ENCODE measurements at regions not wholly inside any gene's neighbourhood (a gene's known extent, or its start where the extent isn't known, plus 50 kb on each side); places are given as distances from the start of the nearest gene placed in this dataset.
"Not testable (repeated sequence)": the region's sequence is repeated elsewhere in the genome, so short reads cannot be mapped to it uniquely, and the experiment has no call there.

DNA sequence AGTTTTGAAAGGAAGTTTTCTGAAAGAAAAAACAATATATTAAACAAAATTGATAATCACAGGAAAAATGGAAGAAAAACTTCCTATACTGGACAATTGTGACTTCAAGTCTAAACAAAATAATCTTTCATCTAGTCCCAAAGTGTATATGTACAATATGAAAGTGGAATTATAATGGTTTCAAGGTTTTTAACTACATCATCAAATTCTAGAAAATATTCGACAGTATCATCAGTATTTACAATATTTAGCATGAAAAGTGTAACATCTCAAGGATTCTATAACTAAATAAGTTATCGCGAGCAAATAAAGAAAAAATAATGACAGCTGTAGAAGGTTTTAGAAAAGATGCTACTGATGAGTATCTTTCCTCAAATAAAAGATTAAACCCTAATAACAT, 310.9 kb upstream of the LRFN5 start:
- DNase-seq (ENCODE audit: low read depth in 3 of 3) = no peak

GRCh38 chr14:41289025-41289424, 317.7 kb upstream of the LRFN5 start:
- DNase-seq (ENCODE audit: low read depth in 3 of 3) = no peak

DNA sequence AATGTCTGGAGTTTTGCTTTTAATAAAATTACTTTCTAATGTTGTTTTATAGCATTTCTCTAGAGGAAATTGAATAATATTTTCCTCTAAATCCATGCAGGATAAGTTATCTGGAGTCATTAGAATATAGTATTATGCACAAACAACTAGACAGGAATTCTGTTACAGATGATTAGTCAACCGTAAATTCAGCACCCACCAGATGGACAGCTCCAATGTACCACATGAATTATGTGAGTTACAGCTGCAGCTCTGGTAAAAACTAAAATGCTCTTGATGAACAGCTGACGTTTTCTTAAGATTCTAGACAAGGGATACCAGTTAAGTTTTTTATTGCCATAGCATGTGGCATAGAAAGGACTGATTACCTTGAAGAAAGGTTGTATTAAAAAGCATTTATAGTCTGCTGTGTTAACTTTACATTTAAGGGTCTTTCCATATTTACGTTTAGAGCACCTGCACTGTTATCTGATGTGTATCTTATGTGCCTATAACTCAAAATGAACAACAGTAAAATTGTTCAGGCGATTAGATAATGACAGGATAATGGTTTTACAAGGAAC, 321.4 kb upstream of the LRFN5 start:
- no peak for DNase-seq (ENCODE audit: low read depth in 3 of 3)

- no peak for DNase-seq (ENCODE audit: low read depth in 3 of 3)
Measured at GRCh38 chr14:41280745-41281144, 325.9 kb upstream of the LRFN5 start.

DNA sequence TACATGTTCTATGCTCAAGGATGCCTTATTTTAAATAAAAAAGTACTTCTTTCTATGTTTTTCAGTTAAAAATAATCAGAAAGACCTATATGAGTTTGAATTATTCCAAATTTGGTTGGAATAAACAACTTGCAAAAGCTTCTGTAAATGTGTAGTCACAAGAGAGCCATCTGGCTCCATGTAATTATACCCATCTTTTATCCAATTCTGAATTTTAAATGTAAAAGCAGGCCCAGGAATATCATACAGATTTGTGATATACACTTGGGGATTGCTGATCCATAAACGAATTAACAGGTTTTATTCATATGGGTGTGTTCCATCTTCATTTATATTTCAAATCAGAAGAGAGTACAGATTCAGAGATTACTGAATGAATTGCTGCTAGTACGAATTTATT, 329.2 kb upstream of the LRFN5 start:
- DNase-seq (ENCODE audit: low read depth in 3 of 3) = no peak

DNA sequence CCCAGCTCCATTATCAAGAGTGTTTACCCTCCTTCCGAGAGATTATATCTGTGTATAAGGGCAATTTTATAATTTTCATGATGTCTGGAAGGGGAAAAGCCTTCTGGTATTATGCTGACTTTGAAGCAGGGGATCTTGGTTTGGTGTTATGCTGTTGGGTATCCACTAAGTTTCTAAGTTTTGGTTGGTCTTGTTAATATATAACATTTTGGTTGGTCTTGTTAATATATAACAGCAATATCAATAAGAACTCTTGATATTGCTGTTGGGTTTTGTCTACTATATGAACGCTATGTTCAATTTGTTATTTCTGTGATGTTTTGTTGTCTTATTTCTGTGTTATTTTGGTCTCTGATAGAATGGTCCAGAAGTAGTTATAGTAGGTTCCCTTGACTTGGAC, 349.2 kb upstream of the LRFN5 start:
- no peak for DNase-seq (ENCODE audit: low read depth in 3 of 3)

GRCh38 chr14:41235466-41235865, 371.2 kb upstream of the LRFN5 start:
- no peak for DNase-seq (ENCODE audit: low read depth in 3 of 3)

GRCh38 chr14:41230683-41231082, 376.0 kb upstream of the LRFN5 start:
- DNase-seq (ENCODE audit: low read depth in 3 of 3) = no peak

- no peak for DNase-seq (ENCODE audit: low read depth in 3 of 3)
Measured at GRCh38 chr14:41229824-41230223, 376.9 kb upstream of the LRFN5 start.

GRCh38 chr14:41225433-41225832, 381.2 kb upstream of the LRFN5 start:
- DNase-seq (ENCODE audit: low read depth in 3 of 3) = no peak

GRCh38 chr14:41222581-41222980, 384.1 kb upstream of the LRFN5 start:
- no peak for DNase-seq (ENCODE audit: low read depth in 3 of 3)

DNA sequence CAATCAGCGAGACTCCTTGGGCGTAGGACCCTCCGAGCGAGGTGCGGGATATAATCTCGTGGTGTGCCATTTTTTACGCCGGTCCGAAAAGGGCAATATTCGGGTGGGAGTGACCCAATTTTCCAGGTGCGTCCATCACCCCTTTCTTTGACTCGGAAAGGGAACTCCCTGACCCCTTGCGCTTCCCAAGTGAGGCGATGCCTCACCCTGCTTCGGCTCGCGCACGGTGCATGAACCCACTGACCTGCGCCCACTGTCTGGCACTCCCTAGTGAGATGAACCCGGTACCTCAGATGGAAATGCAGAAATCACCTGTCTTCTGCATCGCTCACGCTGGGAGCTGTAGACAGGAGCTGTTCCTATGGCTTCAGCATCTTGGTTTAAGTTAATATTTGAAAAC, 391.7 kb upstream of the LRFN5 start:
- DNase-seq (ENCODE audit: low read depth in 3 of 3) = not testable (repeated sequence)

DNA sequence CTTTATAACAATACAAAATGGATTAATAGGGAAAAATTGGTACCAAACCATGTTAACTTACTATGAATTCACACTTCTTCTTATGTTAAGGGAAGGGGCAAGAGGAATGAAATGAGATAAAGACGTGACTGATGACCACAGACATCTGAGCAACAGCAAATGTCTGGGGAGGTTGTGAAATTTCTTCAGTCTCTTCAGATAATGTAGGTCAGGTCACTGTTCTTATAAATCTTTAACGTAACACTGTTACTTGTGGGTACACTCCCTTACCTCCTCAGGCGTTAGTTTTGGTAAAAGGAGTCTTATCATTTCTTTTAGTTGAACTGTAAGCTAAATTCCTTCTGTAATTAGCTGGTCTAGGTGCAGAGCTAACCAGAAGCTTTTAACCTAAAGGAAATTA, 405.0 kb upstream of the LRFN5 start:
- no peak for DNase-seq (ENCODE audit: low read depth in 3 of 3)

GRCh38 chr14:41187868-41188267, 418.8 kb upstream of the LRFN5 start:
- DNase-seq (ENCODE audit: low read depth in 3 of 3) = no peak

GRCh38 chr14:41171045-41171444, 435.6 kb upstream of the LRFN5 start:
- DNase-seq (ENCODE audit: low read depth in 3 of 3) = no peak

- DNase-seq (ENCODE audit: low read depth in 3 of 3) = no peak
Measured at GRCh38 chr14:41167040-41167439, 439.6 kb upstream of the LRFN5 start.

DNA sequence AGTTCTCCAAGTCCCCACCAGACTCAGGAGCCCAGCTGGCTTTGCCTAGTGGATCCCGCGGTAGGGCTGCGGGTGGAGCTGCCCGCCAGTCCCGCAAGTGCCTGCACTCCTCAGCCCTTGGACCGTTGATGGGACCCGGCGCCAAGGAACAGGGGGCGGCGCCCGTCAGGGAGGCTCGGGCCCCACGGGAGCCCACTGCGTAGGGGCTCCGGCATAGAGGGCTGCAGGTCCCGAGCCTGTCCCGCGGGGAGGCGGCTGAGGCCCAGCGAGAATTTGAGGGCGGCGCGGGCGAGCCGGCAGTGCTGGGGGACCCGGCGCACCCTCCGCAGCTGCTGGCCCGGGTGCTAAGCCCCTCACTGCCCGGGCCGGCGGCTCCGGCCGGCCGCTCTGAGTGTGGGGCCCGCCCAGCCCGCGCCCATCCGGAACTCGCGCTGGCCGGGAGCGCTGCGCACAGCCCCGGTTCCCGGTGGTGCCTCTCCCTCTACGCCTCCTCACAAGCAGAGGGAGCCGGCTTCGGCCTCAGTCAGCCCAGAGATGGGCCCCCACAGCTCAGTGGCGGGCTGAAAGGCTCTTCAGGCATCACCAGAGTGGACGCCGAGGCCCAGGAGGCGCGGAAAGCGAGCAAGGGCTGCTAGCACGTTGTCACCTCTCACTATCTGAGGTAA, 452.4 kb upstream of the LRFN5 start:
- no peak for DNase-seq (ENCODE audit: low read depth in 3 of 3)

GRCh38 chr14:41146391-41146790, 460.3 kb upstream of the LRFN5 start:
- no peak for DNase-seq (ENCODE audit: low read depth in 3 of 3)

DNA sequence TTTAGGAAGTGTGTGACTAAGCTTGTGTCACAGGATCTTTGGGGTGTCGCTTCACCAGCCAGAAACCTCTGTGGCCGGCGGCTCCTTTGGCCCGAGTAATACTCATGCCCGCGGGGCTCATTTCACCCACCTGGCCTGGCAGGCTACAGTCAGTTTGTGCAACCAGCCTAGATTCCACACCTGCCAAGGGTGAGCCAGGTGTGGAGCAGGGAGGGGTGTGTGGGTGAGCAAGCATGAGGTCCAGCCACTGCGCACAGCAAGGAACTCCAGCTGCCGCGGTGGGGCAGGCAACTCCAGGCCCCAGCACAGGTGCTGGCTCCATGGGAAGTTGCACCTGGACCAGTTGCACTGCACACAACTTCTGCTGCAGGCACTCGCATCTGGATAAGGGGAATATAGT, 462.3 kb upstream of the LRFN5 start:
- no peak for DNase-seq (ENCODE audit: low read depth in 3 of 3)

DNA sequence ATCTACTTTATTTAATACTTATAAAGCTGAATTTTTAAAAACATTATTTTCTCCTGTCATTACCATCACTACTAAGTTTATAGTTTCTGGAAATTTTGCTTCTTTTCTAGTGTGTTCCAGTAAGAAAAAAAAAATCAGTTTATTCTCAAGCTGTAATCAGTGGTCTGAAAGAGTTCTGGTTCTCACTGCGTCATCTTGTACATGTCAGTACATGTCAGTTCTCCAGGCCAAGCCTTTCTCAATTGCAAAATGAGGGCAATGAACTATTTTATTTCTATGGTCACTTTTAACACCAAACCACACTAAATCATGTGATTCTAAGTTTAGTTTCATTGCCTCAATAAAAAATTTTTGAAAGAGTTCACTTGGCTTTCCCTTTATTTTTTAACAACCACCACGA, 468.9 kb upstream of the LRFN5 start:
- DNase-seq (ENCODE audit: low read depth in 3 of 3) = no peak

- no peak for DNase-seq (ENCODE audit: low read depth in 3 of 3)
Measured at GRCh38 chr14:41130274-41130673, 476.4 kb upstream of the LRFN5 start.

DNA sequence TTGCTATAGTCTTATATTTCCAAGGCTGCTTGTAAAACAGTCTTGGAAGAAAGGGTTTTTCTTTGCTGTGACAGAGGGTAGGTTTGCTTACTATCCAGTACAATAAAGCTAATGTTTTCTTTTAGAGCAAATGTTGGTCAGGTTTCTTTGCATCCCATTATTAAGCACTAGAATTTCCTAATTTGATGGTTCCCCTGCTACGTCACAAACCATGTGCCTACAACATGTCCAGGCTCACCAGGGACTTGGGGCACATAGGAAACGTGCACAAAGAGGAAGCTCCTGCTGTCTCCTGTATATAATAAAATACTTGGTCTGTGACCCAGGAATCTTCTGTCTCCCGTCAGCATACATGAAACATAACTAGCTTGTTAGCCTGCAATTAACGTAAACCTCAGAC, 486.3 kb upstream of the LRFN5 start:
- DNase-seq (ENCODE audit: low read depth in 3 of 3) = no peak

DNA sequence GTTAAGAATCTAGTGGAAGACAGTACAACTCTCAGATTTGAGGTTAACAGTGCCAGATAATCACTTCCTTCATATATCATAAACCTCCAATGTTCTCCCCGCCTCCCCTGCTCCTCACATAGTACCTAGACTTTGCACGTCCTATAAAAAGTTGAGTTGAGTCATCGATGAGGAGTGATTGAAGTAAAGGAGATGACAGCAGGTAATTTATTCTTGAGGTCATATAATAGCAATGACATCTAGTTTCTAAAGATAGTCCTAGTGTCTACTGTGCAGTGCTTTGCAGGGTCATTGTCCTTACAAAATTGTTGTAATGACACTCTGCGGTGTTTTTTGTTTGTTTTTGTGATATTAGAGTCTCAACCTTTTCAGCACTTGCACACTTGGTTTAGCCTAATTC, 510.5 kb upstream of the LRFN5 start:
- no peak for DNase-seq (ENCODE audit: low read depth in 3 of 3)

DNA sequence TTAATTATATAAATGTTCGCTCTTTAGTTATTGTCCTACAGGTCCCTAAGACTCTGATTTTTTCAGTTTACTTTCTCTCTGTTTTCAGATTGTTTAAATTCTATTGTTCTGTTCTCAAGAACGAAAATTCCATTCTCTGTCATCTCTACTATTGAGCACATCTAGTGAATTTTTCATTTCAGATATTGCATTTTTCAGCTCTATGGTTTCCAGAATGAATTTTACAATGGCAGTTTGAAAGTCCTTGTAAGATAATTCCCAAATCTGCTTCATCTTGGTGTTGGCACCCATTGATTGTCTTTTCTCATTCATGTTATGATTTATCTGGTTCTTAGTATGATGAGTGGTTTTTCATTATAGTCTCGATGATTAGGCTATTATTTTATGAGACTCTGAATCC, 519.6 kb upstream of the LRFN5 start:
- no peak for DNase-seq (ENCODE audit: low read depth in 3 of 3)
